Kidney capillary endothelial cell (primary cell): ENCODE measurements at regions not wholly inside any gene's neighbourhood (a gene's known extent, or its start where the extent isn't known, plus 50 kb on each side); places are given as distances from the start of the nearest gene placed in this dataset.

ENCODE experiments used
- DNase-seq: peaks from one replicate; pipeline ENCODE4 v3.0.0-alpha.2; 2018; ENCODE audit warnings: low spot score

DNA sequence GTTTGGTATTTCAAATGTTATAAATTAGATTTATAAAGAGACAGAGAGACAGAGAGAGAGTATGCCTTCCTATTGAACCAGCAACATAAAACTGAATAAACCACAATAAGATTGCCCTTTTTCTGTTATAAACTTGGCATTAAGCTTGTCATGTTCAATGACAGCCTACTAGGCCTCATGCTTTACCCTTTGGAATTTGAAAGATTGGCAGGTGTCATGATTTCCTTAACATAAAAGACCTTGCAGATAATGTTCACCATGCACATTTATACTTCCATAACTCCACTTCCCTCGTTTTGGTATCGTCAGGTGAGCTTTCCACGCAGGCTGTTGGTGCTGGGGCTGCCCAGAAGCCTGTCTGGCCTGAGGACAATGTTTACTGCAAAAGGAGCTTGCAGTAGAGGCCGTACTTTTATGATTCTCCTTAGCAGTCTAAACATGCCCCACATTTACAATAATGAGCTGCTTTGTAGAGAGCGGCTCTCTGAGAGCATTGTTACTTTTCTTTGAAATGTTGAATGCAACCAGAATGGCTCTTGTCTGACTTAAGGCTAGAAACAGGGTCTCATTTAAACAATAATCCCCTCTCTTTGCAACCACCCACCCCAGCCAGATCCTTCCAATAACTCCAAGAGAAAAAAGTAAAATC, 379.1 kb upstream of the ATP5MC3 start:
- no peak for DNase-seq

DNA sequence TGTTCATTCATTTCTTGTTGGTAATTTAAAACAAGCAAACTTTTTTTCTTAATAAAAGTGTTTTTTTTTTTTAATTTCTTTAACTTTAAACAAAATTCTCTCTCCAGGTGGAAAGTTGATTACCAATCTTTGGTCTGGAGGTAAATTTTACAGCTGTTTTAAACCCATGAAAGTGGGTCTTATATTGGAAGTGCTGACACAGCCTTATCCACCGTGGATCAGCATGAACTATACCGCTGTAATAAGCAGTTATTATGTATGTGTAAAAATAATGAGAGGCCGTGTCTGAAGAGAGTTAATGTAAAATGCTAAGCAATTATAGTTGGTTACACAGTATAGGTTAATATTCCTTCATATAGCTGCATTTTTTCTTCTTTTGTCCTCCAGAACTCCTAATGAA, 378.1 kb upstream of the ATP5MC3 start:
- no peak for DNase-seq

- no peak for DNase-seq
These were observed 376.4 kb upstream of the ATP5MC3 start for GRCh38 chr2:175557810-175558377.

DNA sequence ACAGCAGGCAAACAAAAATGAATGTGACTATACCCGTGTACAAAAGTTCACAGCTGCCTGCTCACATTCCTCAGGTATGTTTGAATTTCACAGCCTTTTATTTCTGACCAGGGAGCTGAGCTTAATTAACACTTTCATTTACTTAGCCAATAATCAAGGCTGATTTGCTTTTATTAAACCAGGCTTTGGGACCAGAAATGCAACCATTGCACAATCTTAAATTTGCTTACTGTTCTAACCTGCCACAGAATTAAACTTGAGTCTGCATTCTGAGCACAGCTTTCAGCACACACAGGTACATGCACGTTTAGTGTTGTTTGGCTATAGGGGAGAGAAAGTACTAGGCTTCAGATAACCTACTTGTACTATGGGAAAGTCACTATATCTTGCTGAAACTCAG, 372.4 kb upstream of the ATP5MC3 start:
- no peak for DNase-seq

DNA sequence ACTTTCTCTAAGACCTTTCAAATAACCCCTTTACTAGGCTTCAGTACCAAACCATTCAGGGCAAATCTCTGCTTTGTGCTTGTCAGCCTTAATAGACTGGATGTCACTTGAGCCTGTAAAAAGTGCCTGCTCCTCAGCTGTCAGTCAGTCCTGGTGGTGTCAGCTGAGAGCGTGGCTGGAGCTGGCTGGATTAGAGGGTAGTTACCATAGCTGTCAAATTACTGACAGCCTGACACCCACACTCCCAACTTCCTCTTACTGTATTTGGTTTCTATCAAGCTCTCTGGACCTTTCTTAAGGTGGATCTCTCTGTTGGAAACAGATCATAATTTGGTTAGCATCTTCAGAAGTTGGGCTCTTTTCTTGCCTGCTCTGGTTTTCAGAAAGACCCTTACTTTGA, 371.4 kb upstream of the ATP5MC3 start:
- DNase-seq: no peak

- DNase-seq: no peak
These were observed 358.9 kb upstream of the ATP5MC3 start for GRCh38 chr2:175540421-175540820.

DNA sequence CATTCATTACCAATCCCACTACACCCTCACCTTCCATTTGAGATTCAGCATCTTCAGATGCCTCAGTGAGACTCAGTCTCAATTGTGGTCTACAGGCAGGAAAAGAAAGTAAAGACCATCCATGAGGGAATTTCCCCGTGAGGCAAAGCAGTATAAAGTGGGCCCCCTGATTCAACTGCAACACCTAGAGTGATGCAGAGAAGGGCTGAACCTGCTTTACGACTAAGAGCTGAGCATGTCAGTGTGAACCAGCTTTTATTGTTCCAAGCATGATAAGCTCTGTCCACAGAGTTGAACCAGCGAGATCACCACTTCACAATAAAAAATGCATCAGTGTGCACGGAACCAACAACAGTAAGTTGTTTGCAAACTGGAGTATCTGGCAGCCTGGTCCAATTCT, 357.6 kb upstream of the ATP5MC3 start:
- DNase-seq: no peak

DNA sequence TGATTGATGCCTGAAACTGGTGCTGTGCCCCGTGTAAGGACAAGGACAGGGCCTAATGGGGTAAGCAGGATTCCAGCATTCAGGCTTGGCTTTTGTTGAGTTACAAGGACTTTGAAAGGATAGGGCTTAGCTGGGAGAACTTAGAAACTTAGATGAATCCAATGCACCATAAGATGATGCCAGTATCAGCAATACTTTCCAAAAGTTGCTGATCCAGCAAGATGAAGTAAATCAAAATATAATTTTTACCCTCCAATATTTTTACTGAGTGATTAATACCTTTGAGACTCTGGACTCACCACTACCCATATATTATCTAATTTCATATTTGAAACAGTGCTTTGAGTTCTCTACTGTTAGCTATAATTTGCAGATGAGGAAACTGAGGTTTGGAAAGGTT, 354.5 kb upstream of the ATP5MC3 start:
- DNase-seq: no peak

- DNase-seq: no peak
These were observed 354.1 kb upstream of the ATP5MC3 start for GRCh38 chr2:175535631-175536030.

- no peak for DNase-seq
These were observed 344.5 kb upstream of the ATP5MC3 start for GRCh38 chr2:175525975-175526374.

DNA sequence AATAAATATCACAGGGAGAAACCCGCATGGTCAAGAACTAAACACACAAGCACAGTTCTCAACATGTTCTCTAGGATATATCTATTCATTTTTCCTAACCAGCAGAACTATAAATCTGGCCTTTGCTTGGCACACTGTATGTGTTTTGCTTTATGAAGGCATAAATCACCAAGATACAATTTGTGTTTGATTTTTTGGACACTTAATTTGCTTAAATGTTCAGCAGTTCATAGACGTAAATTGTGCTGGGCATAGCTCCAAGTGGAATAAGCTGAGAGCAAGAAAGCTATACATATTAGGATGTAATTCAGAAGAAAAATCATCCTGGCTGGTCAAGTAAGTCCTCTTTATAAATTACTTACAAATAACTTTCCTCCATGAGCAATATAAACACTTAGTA, 341.5 kb upstream of the ATP5MC3 start:
- DNase-seq: no peak

DNA sequence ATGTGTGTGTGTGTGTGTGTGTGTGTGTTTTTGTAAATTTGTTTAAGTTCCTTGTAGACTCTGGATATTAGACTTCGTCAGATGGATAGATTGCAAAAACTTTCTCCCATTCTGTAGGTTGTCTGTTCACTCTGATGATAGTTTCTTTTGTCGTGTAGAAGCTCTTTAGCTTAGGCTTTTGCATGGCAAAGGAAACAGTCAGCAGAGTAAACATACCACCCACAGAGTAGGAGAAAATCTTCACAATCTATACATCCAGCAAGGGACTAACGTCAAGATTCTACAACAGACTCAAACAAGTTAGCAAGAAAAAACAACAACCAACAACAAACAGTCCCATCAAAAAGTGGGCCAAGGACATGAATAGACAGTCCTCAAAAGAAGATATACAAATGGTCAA, 336.7 kb upstream of the ATP5MC3 start:
- DNase-seq: no peak

DNA sequence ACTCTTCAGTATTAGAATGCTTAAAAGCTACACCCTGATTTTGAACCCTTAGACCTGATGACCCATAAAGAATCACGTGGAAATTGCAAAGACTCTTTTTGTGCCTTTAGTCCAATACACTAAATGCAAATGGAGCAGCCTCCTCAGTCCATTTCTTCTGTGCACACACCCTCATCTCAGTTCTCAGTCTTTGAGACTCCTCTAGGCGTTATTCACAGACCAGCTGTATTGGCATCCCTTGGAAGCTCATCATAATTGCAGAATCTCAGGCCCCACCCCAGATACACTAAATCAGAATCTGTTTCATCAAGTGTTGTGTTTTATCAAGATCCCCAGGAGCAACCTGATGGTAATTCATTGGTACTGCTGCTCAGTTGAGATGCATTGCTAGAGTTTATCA, 335.0 kb upstream of the ATP5MC3 start:
- DNase-seq: no peak

GRCh38 chr2:175500255-175500654, 318.7 kb upstream of the ATP5MC3 start:
- DNase-seq: no peak

DNA sequence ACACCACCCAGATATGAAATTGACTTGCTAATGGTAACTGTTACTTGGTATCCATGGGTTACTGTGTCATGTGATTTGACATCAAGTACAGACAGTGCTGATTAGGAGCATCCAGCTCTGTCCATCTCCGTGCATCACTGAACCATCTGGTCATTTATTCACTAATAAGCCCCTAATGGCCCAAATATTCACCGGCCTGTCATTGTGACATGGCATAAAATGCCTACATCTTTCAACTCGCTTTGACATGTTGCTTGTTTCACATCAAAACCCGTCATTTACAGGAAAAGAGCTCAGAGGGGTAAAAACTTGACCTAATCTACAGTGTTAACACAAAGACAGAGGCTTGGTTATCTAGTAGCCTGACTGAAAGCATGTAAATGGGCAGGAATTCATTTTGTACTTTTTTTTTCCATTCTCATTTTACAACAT, 308.9 kb upstream of the ATP5MC3 start:
- no peak for DNase-seq

GRCh38 chr2:175478096-175478768, 296.7 kb upstream of the ATP5MC3 start:
- no peak for DNase-seq

GRCh38 chr2:175476948-175477347, 295.4 kb upstream of the ATP5MC3 start:
- no peak for DNase-seq

- no peak for DNase-seq
These were observed 294.9 kb upstream of the ATP5MC3 start for GRCh38 chr2:175476374-175476773.

DNA sequence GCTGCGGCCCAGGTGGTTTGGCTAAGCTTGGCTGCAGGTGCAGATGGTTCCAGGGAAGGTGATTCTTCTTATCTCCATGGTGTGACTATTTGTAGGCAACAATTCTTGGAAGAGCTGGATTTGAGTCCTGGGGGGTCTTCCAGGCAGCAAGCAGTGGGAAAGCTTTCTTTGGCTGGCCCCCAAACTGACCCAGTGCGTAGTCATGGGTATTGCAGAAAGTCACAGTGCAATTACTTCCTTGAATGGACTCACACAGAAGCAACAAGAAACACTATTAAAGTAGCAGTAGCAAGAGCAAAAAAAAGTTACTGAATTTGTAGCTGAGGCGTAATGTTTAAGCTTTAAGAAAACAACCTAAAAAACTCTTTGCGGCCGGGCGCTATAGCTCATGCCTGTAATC, 293.6 kb upstream of the ATP5MC3 start:
- DNase-seq: no peak

DNA sequence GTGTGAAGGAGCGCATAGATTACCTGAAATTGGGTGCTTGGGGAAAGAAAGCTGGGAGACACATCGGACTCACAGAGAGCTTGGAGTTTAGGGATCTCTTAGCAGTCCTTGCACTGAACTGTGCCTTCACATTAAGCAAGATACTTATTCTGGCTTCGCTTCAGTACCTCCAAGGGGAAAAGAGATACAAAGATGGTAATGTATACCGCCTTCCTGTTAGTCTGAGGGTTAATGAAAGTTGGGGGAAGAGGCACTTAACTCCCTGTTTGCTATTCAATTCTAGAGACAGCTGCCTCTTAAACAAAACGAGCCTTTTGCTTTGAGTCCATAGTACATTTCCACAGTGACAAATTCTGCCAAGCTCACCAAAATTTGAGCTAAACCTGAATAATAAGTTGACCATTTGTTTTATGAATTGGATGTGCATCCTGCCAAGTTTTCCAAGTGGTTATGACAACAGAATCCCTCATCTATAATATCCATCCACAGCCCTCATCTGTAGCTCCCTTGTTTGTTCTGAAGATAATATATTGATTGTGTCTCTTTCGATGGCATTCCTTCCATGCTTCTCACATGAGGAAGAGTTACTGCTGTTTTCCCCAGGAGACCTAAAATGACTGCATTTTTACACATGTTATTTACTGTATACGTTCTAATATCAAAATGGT, 287.1 kb upstream of the ATP5MC3 start:
- DNase-seq: no peak

GRCh38 chr2:175465101-175465500, 283.6 kb upstream of the ATP5MC3 start:
- DNase-seq: no peak

- no peak for DNase-seq
These were observed 282.8 kb upstream of the ATP5MC3 start for GRCh38 chr2:175464311-175464670.

DNA sequence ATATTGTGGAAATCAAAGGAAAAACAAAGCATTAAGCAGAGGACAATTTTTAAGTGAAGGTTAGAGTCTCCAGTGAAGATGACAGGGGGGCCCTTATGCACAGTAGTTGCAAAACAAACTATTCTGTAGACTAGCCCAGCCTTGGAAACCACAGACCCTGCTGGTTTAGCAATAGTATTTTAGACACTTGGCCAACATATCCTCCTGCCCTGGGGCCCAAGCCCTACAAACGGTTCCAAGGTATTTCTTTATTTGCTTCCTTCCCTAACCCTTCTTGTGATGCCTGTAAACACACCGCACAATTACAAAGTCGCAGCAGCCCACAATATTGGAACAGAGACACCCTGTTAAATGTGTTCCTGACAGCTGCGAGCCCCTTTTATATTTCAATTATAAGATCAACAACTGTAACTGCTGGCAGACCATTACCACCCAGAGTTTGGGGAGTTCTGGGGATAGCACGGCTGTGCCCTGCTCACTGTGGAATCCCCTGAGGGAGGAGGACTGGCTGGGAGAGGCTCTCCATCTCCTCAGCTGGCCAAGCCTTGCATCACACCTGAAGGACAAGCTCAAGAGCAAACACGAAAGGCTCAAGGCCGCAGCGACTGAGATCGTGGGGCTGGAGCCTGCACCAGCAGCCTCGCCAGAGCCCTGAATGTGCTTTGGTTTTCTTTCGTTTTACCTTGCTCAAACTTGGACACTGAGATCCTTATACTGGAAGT, 282.2 kb upstream of the ATP5MC3 start:
- no peak for DNase-seq
